Choroid plexus epithelial cell (primary cell): ENCODE measurements at regions not wholly inside any gene's neighbourhood (a gene's known extent, or its start where the extent isn't known, plus 50 kb on each side); places are given as distances from the start of the nearest gene placed in this dataset.

Experiments used
- DNase-seq: peaks from one replicate; pipeline ENCODE4 v3.0.0-alpha.2; 2010; ENCODE audit warnings: low read depth
- H3K4me3 ChIP-seq: 2 replicates; pipeline ENCODE4 v1.5.1; 2011; ENCODE audit warnings: low read depth, mild to moderate bottlenecking, control low read depth, low read length, moderate library complexity
- TF ChIP-seq, protein P1 (sequence below): conservative IDR thresholded peaks from 2 replicates; pipeline ENCODE4 v1.5.1; 2011; ENCODE audit warnings: low read depth, mild to moderate bottlenecking, control low read depth, inconsistent platforms, low read length, moderate library complexity

DNA sequence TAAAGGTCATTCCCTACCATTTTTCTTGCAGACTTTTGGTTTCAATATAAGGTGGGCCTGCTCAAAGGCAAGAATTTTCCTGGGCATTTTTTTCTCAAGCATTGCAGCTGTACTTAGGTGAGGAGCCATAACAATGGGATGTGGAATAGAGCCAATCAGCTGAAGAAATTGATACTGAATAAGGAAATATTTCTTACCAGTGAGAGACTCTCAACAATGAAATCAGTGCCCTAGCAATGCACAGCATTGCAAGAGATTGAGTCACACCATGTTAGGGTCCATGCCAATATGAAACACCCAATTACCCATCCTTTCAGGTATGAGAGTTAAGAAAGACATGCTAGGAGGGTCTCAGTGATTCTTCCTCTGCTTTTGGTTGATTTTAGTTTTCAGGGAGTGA, 237.6 kb downstream of the SOX9 start:
- TF ChIP-seq, protein P1, sequence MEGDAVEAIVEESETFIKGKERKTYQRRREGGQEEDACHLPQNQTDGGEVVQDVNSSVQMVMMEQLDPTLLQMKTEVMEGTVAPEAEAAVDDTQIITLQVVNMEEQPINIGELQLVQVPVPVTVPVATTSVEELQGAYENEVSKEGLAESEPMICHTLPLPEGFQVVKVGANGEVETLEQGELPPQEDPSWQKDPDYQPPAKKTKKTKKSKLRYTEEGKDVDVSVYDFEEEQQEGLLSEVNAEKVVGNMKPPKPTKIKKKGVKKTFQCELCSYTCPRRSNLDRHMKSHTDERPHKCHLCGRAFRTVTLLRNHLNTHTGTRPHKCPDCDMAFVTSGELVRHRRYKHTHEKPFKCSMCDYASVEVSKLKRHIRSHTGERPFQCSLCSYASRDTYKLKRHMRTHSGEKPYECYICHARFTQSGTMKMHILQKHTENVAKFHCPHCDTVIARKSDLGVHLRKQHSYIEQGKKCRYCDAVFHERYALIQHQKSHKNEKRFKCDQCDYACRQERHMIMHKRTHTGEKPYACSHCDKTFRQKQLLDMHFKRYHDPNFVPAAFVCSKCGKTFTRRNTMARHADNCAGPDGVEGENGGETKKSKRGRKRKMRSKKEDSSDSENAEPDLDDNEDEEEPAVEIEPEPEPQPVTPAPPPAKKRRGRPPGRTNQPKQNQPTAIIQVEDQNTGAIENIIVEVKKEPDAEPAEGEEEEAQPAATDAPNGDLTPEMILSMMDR, result no peak
- DNase-seq, result peak; percentile 57
- no peak overlapping the region for H3K4me3 ChIP-seq

GRCh38 chr17:72359274-72359673, 238.5 kb downstream of the SOX9 start:
- DNase-seq, result no peak
- H3K4me3 ChIP-seq, result no peak overlapping the region
- TF ChIP-seq, protein P1, result no peak

GRCh38 chr17:72359811-72360210, 239.0 kb downstream of the SOX9 start:
- TF ChIP-seq, protein P1, result no peak
- no peak overlapping the region for H3K4me3 ChIP-seq
- no peak for DNase-seq

DNA sequence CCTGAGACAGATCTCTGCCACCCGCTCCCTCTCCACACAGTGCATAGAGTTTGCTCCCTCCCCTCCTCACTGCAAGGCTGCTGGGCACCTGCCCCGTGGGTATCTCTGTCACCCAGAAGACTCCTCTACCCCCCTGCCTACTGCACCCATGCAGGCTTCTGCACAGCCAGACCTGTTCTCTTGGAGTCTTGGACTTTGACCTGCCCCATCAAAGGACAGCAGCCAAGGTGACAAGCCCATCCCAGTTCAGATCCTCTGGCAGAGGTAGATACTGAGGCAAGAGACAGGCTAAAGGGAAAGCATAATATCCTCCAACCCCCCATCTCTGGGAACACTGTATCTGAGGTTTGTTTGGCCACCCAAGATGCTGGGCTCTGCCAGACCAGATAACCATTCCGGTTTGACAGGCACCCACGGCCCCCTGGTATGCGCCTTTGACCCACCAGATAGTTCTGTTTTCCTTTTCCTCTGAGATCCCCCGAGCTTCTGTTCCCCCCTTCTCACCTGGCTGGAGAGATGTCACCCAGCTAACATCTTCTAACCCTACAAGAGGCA, 239.6 kb downstream of the SOX9 start:
- TF ChIP-seq, protein P1, result no peak
- no peak overlapping the region for H3K4me3 ChIP-seq
- no peak for DNase-seq

DNA sequence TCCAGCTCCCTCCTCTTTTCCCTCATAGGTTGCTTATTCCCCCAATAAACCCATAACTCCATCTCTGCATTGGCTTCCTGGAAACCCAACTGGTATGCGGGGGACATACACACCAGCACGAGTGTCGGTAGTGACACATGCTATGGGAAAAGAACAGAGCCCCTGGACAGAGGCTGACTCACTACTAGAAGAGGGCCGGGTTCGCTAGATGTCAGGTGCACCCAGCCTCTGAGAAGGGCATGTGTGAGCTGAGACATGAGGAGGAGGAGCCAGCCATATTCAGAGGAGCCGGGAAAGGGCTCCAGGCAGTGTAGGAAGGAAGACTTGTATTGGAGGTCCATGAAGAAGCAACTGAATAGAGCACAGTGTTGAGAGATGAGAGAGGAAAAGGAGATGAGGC, 241.1 kb downstream of the SOX9 start:
- DNase-seq, result peak; percentile 39
- TF ChIP-seq, protein P1, result no peak
- no peak overlapping the region for H3K4me3 ChIP-seq

DNA sequence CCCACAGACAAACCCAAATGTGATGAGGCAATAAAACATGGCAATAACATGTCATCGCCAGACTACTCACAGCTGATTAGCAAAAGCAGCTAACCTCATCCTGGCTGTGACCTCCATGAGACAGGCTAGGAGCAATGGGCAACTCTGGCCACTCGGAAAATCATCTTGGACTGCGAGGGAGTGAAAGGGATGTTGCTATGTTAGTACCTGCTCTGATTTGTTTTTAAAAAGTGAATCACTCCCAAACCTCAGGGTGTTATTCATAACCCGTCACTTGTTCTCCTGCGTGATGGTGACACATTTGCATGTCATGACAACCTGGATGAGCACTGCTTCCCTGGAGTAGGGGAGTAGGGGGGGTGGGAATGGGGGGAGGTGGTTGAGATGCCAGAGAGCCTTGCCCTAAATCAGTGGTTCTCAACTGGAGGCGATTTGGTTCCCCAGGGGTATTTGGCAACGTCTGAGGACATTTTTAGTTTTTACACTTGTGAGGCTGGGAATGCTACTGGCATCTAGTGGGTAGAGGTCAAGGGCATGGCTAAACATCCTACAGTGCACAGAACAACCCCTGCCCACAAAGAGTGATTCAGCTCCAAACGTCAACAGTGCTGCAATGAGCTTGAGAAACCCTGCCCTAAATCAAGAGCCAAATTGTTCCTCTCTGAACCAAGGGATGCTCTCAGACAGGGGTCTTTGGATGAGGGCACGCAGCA, 241.7 kb downstream of the SOX9 start:
- no peak overlapping the region for H3K4me3 ChIP-seq
- peak; percentile 52 for DNase-seq

More for the DNA sequence above, 241.7 kb downstream of the SOX9 start:
- TF ChIP-seq, protein P1, result no peak
